ENCODE measurements at regions not wholly inside any gene's neighbourhood (a gene's known extent, or its start where the extent isn't known, plus 50 kb on each side); places are given as distances from the start of the nearest gene placed in this dataset.

DNA sequence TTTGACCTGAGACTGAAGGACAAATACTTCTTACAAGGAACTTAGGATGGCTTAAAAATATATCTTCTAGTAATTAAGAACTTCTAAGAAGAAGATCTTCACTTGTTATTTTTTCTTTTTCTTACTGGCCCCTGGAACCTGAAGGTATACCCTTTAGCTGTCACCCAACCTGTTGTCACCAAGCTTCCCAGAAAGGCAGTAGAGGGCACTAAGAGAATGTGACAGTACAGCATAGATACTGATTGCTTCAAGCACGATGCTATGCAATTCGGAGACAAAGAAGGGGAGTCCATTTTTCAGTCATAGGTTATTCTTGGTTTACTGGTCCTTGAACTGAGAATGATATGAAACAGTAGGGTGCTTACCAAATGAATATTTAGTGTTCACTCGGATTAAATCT lies 208.3 kb upstream of the PCDH9 start:
- TF ChIP-seq, protein P1, sequence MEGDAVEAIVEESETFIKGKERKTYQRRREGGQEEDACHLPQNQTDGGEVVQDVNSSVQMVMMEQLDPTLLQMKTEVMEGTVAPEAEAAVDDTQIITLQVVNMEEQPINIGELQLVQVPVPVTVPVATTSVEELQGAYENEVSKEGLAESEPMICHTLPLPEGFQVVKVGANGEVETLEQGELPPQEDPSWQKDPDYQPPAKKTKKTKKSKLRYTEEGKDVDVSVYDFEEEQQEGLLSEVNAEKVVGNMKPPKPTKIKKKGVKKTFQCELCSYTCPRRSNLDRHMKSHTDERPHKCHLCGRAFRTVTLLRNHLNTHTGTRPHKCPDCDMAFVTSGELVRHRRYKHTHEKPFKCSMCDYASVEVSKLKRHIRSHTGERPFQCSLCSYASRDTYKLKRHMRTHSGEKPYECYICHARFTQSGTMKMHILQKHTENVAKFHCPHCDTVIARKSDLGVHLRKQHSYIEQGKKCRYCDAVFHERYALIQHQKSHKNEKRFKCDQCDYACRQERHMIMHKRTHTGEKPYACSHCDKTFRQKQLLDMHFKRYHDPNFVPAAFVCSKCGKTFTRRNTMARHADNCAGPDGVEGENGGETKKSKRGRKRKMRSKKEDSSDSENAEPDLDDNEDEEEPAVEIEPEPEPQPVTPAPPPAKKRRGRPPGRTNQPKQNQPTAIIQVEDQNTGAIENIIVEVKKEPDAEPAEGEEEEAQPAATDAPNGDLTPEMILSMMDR (IDR thresholded peaks at IDR 0.05; ENCODE audit: insufficient read depth, low read length, poor library complexity, severe bottlenecking): no peak
- no peak for TF ChIP-seq EZH2phosphoT487 (conservative IDR thresholded peaks at IDR 0.05; ENCODE audit: low read length)
